Neural cell (in vitro differentiated cells): ENCODE measurements at regions not wholly inside any gene's neighbourhood (a gene's known extent, or its start where the extent isn't known, plus 50 kb on each side); places are given as distances from the start of the nearest gene placed in this dataset.

Experiments used
- H2AFZ ChIP-seq: fragments of 200-600, 300-800 bp; sonication (generic), shearing (Covaris generic); 2 replicates; pipeline ENCODE4 v1.6.0; 2014; ENCODE audit warnings: low read depth, mild to moderate bottlenecking, antibody characterized with exemption, low read length, moderate library complexity
- H3F3A ChIP-seq: fragments of 200-600 bp; shearing (Covaris generic); 2 replicates; pipeline ENCODE4 v1.6.1; 2016; ENCODE audit warnings: mild to moderate bottlenecking, moderate library complexity, mixed read lengths, antibody characterized with exemption, low read length; ENCODE audit not compliant: insufficient read depth, poor library complexity, severe bottlenecking
- H3K27ac ChIP-seq: fragments of 200-600, 300-800 bp; sonication (generic), shearing (Covaris generic); 2 replicates; pipeline ENCODE4 v1.5.1; 2014; ENCODE audit warnings: mild to moderate bottlenecking, low read length, moderate library complexity
- H3K27me3 ChIP-seq: fragments of 300-800, 200-600 bp; sonication (generic), shearing (Covaris generic); 2 replicates; pipeline ENCODE4 v1.6.0; 2014; ENCODE audit warnings: mild to moderate bottlenecking, low read depth, low read length, moderate library complexity; ENCODE audit not compliant: insufficient read depth
- H3K36me3 ChIP-seq: fragments of 300-800, 200-600 bp; sonication (generic), shearing (Covaris generic); 2 replicates; pipeline ENCODE4 v1.5.1; 2014; ENCODE audit warnings: mild to moderate bottlenecking, antibody characterized with exemption, low read length, moderate library complexity; ENCODE audit not compliant: insufficient read depth
- H3K4me2 ChIP-seq: fragments of 300-800, 200-600 bp; sonication (generic), shearing (Covaris generic); 2 replicates; pipeline ENCODE4 v1.6.0; 2014; ENCODE audit warnings: mild to moderate bottlenecking, low read length
- H3K4me3 ChIP-seq: fragments of 300-800, 200-600 bp; sonication (generic), shearing (Covaris generic); 2 replicates; pipeline ENCODE4 v1.5.1; 2014; ENCODE audit warnings: mild to moderate bottlenecking, low read length, moderate library complexity
- H3K79me2 ChIP-seq: fragments of 200-600 bp; shearing (Covaris generic); replicated peaks from 2 replicates; pipeline ENCODE4 v1.6.0; 2014; ENCODE audit warnings: mild to moderate bottlenecking, low read length, moderate library complexity; ENCODE audit not compliant: insufficient read depth
- H3K9ac ChIP-seq: fragments of 300-800, 200-600 bp; sonication (generic), shearing (Covaris generic); 2 replicates; pipeline ENCODE4 v1.6.1; 2016; ENCODE audit warnings: mild to moderate bottlenecking, low read length, mixed read lengths
- H3K9me2 ChIP-seq: fragments of 200-600 bp; shearing (Covaris generic); 2 replicates; pipeline ENCODE4 v1.6.1; 2016; ENCODE audit warnings: mild to moderate bottlenecking, low read length, mixed read lengths; ENCODE audit not compliant: insufficient read depth
- H3K9me3 ChIP-seq: fragments of 200-600, 300-800 bp; sonication (generic), shearing (Covaris generic); 2 replicates; pipeline ENCODE4 v1.6.1; 2016; ENCODE audit warnings: mild to moderate bottlenecking, mixed run types, low read length, moderate library complexity, mixed read lengths
- H4K20me1 ChIP-seq: fragments of 200-600 bp; shearing (Covaris generic); 2 replicates; pipeline ENCODE4 v1.6.1; 2016; ENCODE audit warnings: mild to moderate bottlenecking, mixed run types; ENCODE audit not compliant: insufficient read depth
- CTCF ChIP-seq: fragments of 450-650 bp; IDR thresholded peaks from 2 replicates; pipeline ENCODE4 v1.5.1; 2014; ENCODE audit warnings: antibody characterized with exemption, mild to moderate bottlenecking, moderate library complexity; ENCODE audit not compliant: poor library complexity, severe bottlenecking
- EP300 ChIP-seq: fragments of 450-650 bp; conservative IDR thresholded peaks from 2 replicates; pipeline ENCODE4 v1.6.1; 2014; ENCODE audit warnings: antibody characterized with exemption, mild to moderate bottlenecking, moderate library complexity; ENCODE audit not compliant: poor library complexity, severe bottlenecking
- EZH2 ChIP-seq: fragments of 200-600, 300-800 bp; shearing (Covaris generic), sonication (generic); IDR thresholded peaks from 2 replicates; pipeline ENCODE4 v1.6.1; 2014; ENCODE audit warnings: antibody characterized with exemption, low read length, borderline replicate concordance, mild to moderate bottlenecking; ENCODE audit not compliant: insufficient read depth, poor library complexity, severe bottlenecking
- MXI1 ChIP-seq: fragments of 450-650 bp; conservative IDR thresholded peaks from 2 replicates; pipeline ENCODE4 v1.6.1; 2014; ENCODE audit warnings: antibody characterized with exemption, mild to moderate bottlenecking; ENCODE audit not compliant: poor library complexity, severe bottlenecking
- POLR2AphosphoS5 ChIP-seq: IDR thresholded peaks from 2 replicates; pipeline ENCODE4 v1.6.1; 2012
- RAD21 ChIP-seq: fragments of 450-650 bp; conservative IDR thresholded peaks from 2 replicates; pipeline ENCODE4 v1.6.1; 2014; ENCODE audit warnings: antibody characterized with exemption, mild to moderate bottlenecking, moderate library complexity
- REST ChIP-seq: IDR thresholded peaks from 2 replicates; pipeline ENCODE4 v1.6.1; 2012; ENCODE audit warnings: borderline replicate concordance
- SMC3 ChIP-seq: fragments of 450-650 bp; conservative IDR thresholded peaks from 2 replicates; pipeline ENCODE4 v1.6.1; 2014; ENCODE audit warnings: antibody characterized with exemption, mild to moderate bottlenecking, moderate library complexity; ENCODE audit not compliant: poor library complexity
- TAF1 ChIP-seq: IDR thresholded peaks from 2 replicates; pipeline ENCODE4 v1.6.1; 2012; ENCODE audit warnings: low read depth

DNA sequence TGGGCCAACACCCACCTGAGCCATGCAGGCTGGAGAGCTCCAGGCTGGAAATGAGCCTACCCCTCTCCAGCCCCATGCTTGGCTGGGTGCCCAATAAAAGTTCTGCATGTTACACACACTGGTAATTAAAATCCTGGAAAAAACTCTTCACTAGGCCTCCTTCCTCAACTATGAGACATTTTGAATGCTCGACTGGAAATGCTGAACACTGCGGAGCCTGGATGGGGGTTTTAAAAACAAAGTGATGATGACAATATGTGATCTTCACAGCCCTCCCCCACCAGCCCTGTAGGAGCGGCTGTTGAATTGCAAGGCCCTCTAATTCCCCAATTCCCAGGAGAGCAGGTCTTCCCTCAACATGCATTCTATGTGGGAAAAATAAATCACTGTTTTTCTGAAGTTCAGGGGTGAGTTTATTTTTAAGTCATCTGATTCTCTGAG is 179.2 kb downstream of the TTC32 start:
- Histone ChIP-seq H3F3A (no peaks in the 10 kb centered on the region), H3K4me2 (no peak overlapping the region), H3K27ac (no peak overlapping the region), H3K4me3 (no peak overlapping the region), H3K9me3 (peaks cover 2% of the 10 kb centered on the region), H3K9ac (no peak overlapping the region), H3K9me2 (no peaks in the 10 kb centered on the region), H4K20me1 (no peaks in the 10 kb centered on the region), H3K79me2 (no peaks in the 10 kb centered on the region), H3K36me3 (no peaks in the 10 kb centered on the region), H3K27me3 (no peaks in the 10 kb centered on the region), H2AFZ (no peak overlapping the region)
- TF ChIP-seq CTCF (no peak), REST (no peak), MXI1 (no peak), EZH2 (no peak), RAD21 (no peak), SMC3 (no peak)

- Histone ChIP-seq H3K79me2 (no peaks in the 10 kb centered on the region), H3K27me3 (no peaks in the 10 kb centered on the region), H4K20me1 (no peaks in the 10 kb centered on the region), H3K27ac (no peak overlapping the region), H3K9ac (no peak overlapping the region), H3K4me3 (no peak overlapping the region), H3K9me3 (no peaks in the 10 kb centered on the region), H3K9me2 (no peaks in the 10 kb centered on the region), H3K4me2 (no peak overlapping the region), H3K36me3 (no peaks in the 10 kb centered on the region), H3F3A (no peaks in the 10 kb centered on the region), H2AFZ (no peak overlapping the region)
- TF ChIP-seq CTCF: no peak
- TF ChIP-seq POLR2AphosphoS5: no peak
- no peak for TF ChIP-seq TAF1
- no peak for TF ChIP-seq SMC3
- no peak for TF ChIP-seq MXI1
- TF ChIP-seq REST: no peak
- TF ChIP-seq EZH2: no peak
- no peak for TF ChIP-seq EP300
- no peak for TF ChIP-seq RAD21
These were observed 181.5 kb downstream of the TTC32 start for GRCh38 chr2:19720306-19720705.
